Adipocyte (in vitro differentiated cells): ENCODE measurements at regions not wholly inside any gene's neighbourhood (a gene's known extent, or its start where the extent isn't known, plus 50 kb on each side); places are given as distances from the start of the nearest gene placed in this dataset.

ENCODE experiments used
- DNase-seq: peaks from one replicate; pipeline ENCODE4 v3.0.0-alpha.2; 2015; ENCODE audit warnings: low read depth
- H3K27me3 ChIP-seq: replicated peaks from 2 replicates; pipeline ENCODE4 v1.7.0; 2013; ENCODE audit warnings: mild to moderate bottlenecking, low read length, moderate library complexity; ENCODE audit not compliant: control insufficient read depth, insufficient read depth
- H3K36me3 ChIP-seq: 2 replicates; pipeline ENCODE4 v1.7.0; 2013; ENCODE audit warnings: low read length, mild to moderate bottlenecking, moderate library complexity; ENCODE audit not compliant: control insufficient read depth, insufficient read depth, severe bottlenecking
- H3K4me1 ChIP-seq: 2 replicates; pipeline ENCODE4 v1.7.0; 2013; ENCODE audit warnings: mild to moderate bottlenecking, low read length, moderate library complexity; ENCODE audit not compliant: control insufficient read depth, insufficient read depth
- H3K4me3 ChIP-seq: 2 replicates; pipeline ENCODE4 v1.7.0; 2013; ENCODE audit warnings: mild to moderate bottlenecking, low read length, moderate library complexity
- H3K9ac ChIP-seq: 2 replicates; pipeline ENCODE4 v1.7.0; 2013; ENCODE audit warnings: mild to moderate bottlenecking, low read length, moderate library complexity
- H3K9me3 ChIP-seq: 2 replicates; pipeline ENCODE4 v1.7.0; 2013; ENCODE audit warnings: mild to moderate bottlenecking, low read length, moderate library complexity; ENCODE audit not compliant: control insufficient read depth

DNA sequence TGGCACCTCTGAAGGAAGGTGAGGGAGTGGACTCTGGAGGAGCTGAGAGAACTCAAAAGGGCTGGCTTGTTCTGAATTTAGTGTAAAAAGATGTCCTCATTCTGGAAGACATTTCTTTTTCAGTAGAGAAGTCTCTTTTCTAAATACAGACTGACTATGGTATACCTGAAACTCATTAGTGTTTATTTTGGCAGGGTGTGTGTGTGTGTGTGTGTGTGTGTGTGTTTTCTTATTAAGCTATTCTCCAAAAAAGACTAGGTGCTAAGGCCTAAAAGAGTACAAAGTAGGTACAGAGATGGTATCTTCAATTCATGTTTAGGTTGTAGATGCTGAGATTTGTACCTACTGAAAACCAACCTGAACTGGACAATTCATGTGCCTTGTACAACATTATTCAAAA lies 196.4 kb downstream of the SPRY2 start:
- H3K9ac ChIP-seq: no peak overlapping the region
- H3K27me3 ChIP-seq: no peaks in the 10 kb centered on the region
- DNase-seq: no peak
- no peak overlapping the region for H3K4me3 ChIP-seq
- no peaks in the 10 kb centered on the region for H3K9me3 ChIP-seq
- H3K4me1 ChIP-seq: peaks cover 33% of the 10 kb centered on the region
- no peaks in the 10 kb centered on the region for H3K36me3 ChIP-seq

GRCh38 chr13:80141123-80141849 lies 199.6 kb downstream of the SPRY2 start:
- Histone ChIP-seq H3K9ac (peak overlapping the region; percentile 74), H3K36me3 (no peaks in the 10 kb centered on the region), H3K4me3 (peak overlapping the region; percentile 64), H3K4me1 (peaks cover 33% of the 10 kb centered on the region), H3K9me3 (no peaks in the 10 kb centered on the region), H3K27me3 (no peaks in the 10 kb centered on the region)
- peak; percentile 89 for DNase-seq

DNA sequence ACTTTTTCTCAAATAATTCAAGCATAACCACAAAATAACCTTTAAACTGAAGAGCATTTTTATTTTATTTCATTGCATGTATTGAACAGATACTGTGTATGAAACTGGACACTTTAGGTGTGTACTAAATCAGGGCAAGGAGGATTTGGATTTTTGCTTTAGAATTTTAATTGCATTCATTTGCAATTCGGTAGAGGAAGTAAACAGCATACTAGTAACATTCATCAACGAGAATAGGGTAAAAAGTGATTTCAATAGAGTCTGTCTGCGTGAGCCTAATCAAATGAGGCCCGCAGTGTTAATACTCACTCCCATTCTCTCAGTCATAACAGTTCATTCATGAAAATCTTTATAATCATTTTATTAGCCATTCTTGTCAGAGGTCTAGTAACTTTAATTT lies 200.2 kb downstream of the SPRY2 start:
- Histone ChIP-seq H3K4me3 (peak overlapping the region; percentile 64), H3K27me3 (no peaks in the 10 kb centered on the region), H3K9me3 (no peaks in the 10 kb centered on the region), H3K9ac (peak overlapping the region; percentile 74), H3K4me1 (peaks cover 31% of the 10 kb centered on the region), H3K36me3 (no peaks in the 10 kb centered on the region)
- DNase-seq: peak; percentile 46

DNA sequence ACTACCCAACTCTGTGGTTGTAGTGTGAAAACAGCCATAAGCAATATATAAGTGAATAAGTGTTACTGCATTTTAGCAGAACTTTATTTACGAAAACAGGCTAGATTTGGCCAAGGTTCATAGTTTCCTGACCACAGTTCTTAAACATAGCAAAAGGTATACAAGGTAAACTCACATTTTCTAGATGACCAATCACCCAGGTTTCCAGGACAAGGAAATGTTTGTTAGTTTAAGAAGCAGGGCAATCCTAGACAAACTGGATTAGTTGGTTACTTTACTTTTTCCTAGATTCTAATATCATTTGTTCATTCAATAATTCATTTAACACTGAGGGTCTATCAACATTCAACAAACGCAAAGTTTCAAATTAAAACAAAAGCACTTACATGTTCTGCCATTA lies 201.7 kb downstream of the SPRY2 start:
- H3K4me3 ChIP-seq: no peak overlapping the region
- H3K9ac ChIP-seq: no peak overlapping the region
- H3K36me3 ChIP-seq: no peaks in the 10 kb centered on the region
- peaks cover 26% of the 10 kb centered on the region for H3K4me1 ChIP-seq
- no peaks in the 10 kb centered on the region for H3K27me3 ChIP-seq
- no peaks in the 10 kb centered on the region for H3K9me3 ChIP-seq
- no peak for DNase-seq

- Histone ChIP-seq H3K9me3 (no peaks in the 10 kb centered on the region), H3K4me1 (peaks cover 38% of the 10 kb centered on the region), H3K27me3 (no peaks in the 10 kb centered on the region), H3K4me3 (no peak overlapping the region), H3K9ac (no peak overlapping the region), H3K36me3 (no peaks in the 10 kb centered on the region)
- DNase-seq: no peak
Measured at GRCh38 chr13:80137994-80138393, 202.9 kb downstream of the SPRY2 start.

- Histone ChIP-seq H3K9me3 (no peaks in the 10 kb centered on the region), H3K36me3 (no peaks in the 10 kb centered on the region), H3K4me3 (no peak overlapping the region), H3K9ac (no peak overlapping the region), H3K4me1 (peaks cover 39% of the 10 kb centered on the region), H3K27me3 (no peaks in the 10 kb centered on the region)
- DNase-seq: no peak
Measured at GRCh38 chr13:80134346-80134745, 206.6 kb downstream of the SPRY2 start.

- H3K4me1 ChIP-seq: peaks cover 39% of the 10 kb centered on the region
- no peak for DNase-seq
- peak overlapping the region; percentile 86 for H3K9ac ChIP-seq
- H3K9me3 ChIP-seq: no peaks in the 10 kb centered on the region
- peak overlapping the region; percentile 85 for H3K4me3 ChIP-seq
- H3K27me3 ChIP-seq: no peaks in the 10 kb centered on the region
- H3K36me3 ChIP-seq: no peaks in the 10 kb centered on the region
Measured at GRCh38 chr13:80133631-80134261, 207.2 kb downstream of the SPRY2 start.

- no peaks in the 10 kb centered on the region for H3K9me3 ChIP-seq
- peak overlapping the region; percentile 85 for H3K4me3 ChIP-seq
- no peaks in the 10 kb centered on the region for H3K36me3 ChIP-seq
- peak overlapping the region; percentile 86 for H3K9ac ChIP-seq
- no peaks in the 10 kb centered on the region for H3K27me3 ChIP-seq
- peak; percentile 55 for DNase-seq
- H3K4me1 ChIP-seq: peaks cover 39% of the 10 kb centered on the region
Measured at GRCh38 chr13:80132741-80133601, 208.0 kb downstream of the SPRY2 start.

DNA sequence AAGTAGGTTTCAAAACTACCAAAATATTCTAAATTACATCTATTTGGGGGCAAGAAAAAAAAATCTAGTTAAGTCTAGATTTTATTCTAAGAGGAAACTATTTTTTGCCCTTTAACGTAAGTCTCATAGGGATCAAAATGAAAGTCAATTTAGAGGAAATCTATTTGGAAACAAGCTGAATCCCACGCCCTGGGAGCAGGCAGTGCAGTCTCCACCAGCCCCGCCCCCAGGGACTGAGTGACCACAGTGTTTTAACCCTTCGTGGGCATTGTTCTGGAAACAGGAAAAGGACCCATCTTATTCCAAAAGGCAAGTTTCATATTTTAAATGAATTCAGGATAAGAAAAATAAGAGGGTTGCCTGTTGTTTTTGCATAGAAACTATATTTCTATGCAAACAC lies 209.7 kb downstream of the SPRY2 start:
- peak overlapping the region; percentile 81 for H3K4me3 ChIP-seq

GRCh38 chr13:80126389-80127068 lies 214.4 kb downstream of the SPRY2 start:
- Histone ChIP-seq H3K9ac (no peak overlapping the region), H3K36me3 (no peaks in the 10 kb centered on the region)

More for the DNA sequence above, 209.7 kb downstream of the SPRY2 start:
- Histone ChIP-seq H3K27me3 (no peaks in the 10 kb centered on the region), H3K9ac (peak overlapping the region; percentile 86), H3K9me3 (no peaks in the 10 kb centered on the region), H3K36me3 (no peaks in the 10 kb centered on the region), H3K4me1 (peaks cover 39% of the 10 kb centered on the region)
- DNase-seq: peak; percentile 79

DNA sequence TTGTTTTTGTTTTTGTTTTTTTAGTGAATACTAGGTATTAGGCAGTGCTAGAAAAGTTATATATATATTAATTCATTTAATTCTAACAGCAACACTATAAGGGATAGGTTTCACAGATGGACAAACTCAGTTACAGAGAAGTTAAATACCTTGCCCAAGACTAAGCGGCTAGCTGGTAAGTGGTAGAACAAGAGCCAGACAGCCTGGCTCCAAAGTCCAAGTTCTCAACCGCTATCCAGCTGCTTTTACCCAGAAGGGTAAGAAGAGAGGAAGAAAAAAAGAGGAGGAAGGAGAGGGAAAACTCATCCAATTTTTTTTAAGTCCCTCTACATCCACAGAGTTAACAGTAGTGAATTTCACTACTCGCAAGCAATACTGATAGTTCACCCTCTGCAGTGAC lies 217.0 kb downstream of the SPRY2 start:
- no peak overlapping the region for H3K9ac ChIP-seq

More at GRCh38 chr13:80126389-80127068, 214.4 kb downstream of the SPRY2 start:
- Histone ChIP-seq H3K9me3 (no peaks in the 10 kb centered on the region), H3K4me3 (no peak overlapping the region), H3K4me1 (peaks cover 12% of the 10 kb centered on the region), H3K27me3 (no peaks in the 10 kb centered on the region)
- no peak for DNase-seq

More for the DNA sequence above, 217.0 kb downstream of the SPRY2 start:
- no peaks in the 10 kb centered on the region for H3K9me3 ChIP-seq
- no peaks in the 10 kb centered on the region for H3K27me3 ChIP-seq
- H3K4me3 ChIP-seq: no peak overlapping the region
- H3K4me1 ChIP-seq: no peaks in the 10 kb centered on the region
- no peak for DNase-seq
- no peaks in the 10 kb centered on the region for H3K36me3 ChIP-seq
